DMS79 treated with DMSO at 0.1 percent for 48 hours (cell line): ENCODE measurements at regions not wholly inside any gene's neighbourhood (a gene's known extent, or its start where the extent isn't known, plus 50 kb on each side); places are given as distances from the start of the nearest gene placed in this dataset.
A peak's percentile ranks its signal among the peaks of the same experiment; 100 is the strongest.
"Not testable (repeated sequence)": the region's sequence is repeated elsewhere in the genome, so short reads cannot be mapped to it uniquely, and the experiment has no call there.

Experiments used
- DNase-seq: peaks from one replicate; lab custom pipeline; 2025; lab: John Stamatoyannopoulos, UW

GRCh38 chr11:34794696-34795095 lies 121.5 kb downstream of the APIP start:
- DNase-seq, result no peak

GRCh38 chr11:34793666-34794065 lies 122.5 kb downstream of the APIP start:
- DNase-seq, result no peak

- peak; percentile 29 for DNase-seq
These were observed 123.3 kb downstream of the APIP start for GRCh38 chr11:34792814-34793258.

GRCh38 chr11:34791780-34792542 lies 124.2 kb downstream of the APIP start:
- DNase-seq, result no peak

- DNase-seq, result no peak
These were observed 125.6 kb downstream of the APIP start for GRCh38 chr11:34790620-34791019.

GRCh38 chr11:34789196-34789834 lies 126.9 kb downstream of the APIP start:
- no peak for DNase-seq

- no peak for DNase-seq
These were observed 127.5 kb downstream of the APIP start for GRCh38 chr11:34788642-34789041.

GRCh38 chr11:34787895-34788294 lies 128.3 kb downstream of the APIP start:
- no peak for DNase-seq

GRCh38 chr11:34787348-34787747 lies 128.8 kb downstream of the APIP start:
- no peak for DNase-seq

GRCh38 chr11:34784318-34784841 lies 131.8 kb downstream of the APIP start:
- no peak for DNase-seq

- no peak for DNase-seq
These were observed 132.3 kb downstream of the APIP start for GRCh38 chr11:34783816-34784317.

- not testable (repeated sequence) for DNase-seq
These were observed 134.4 kb downstream of the APIP start for GRCh38 chr11:34781826-34782225.

- DNase-seq, result no peak
These were observed 140.7 kb downstream of the APIP start for GRCh38 chr11:34775417-34775888.

- no peak for DNase-seq
These were observed 141.6 kb downstream of the APIP start for GRCh38 chr11:34774604-34775003.

GRCh38 chr11:34773826-34774225 lies 142.4 kb downstream of the APIP start:
- peak; percentile 37 for DNase-seq

- no peak for DNase-seq
These were observed 143.0 kb downstream of the APIP start for GRCh38 chr11:34773211-34773610.

GRCh38 chr11:34770111-34770510 lies 146.1 kb downstream of the APIP start:
- no peak for DNase-seq

- no peak for DNase-seq
These were observed 147.0 kb downstream of the APIP start for GRCh38 chr11:34769224-34769623.

GRCh38 chr11:34762625-34763024 lies 141.7 kb downstream of the EHF start:
- not testable (repeated sequence) for DNase-seq

GRCh38 chr11:34758262-34758661 lies 137.4 kb downstream of the EHF start:
- DNase-seq, result no peak

GRCh38 chr11:34757026-34757451 lies 136.1 kb downstream of the EHF start:
- DNase-seq, result no peak

GRCh38 chr11:34756591-34756990 lies 135.7 kb downstream of the EHF start:
- no peak for DNase-seq

GRCh38 chr11:34755671-34756070 lies 134.8 kb downstream of the EHF start:
- DNase-seq, result no peak
